GM12878 (cell line): ENCODE measurements at regions not wholly inside any gene's neighbourhood (a gene's known extent, or its start where the extent isn't known, plus 50 kb on each side); places are given as distances from the start of the nearest gene placed in this dataset.

ENCODE experiments used
- ATAC-seq: fragments of 200-7000 bp; cut with Tn5 transposase; 3 replicates; pipeline ENCODE4 v1.9.1; 2020; ENCODE audit warnings: mild to moderate bottlenecking, moderate library complexity
- BruUV-seq: library from RNA; stranded (reverse); fragments of 400-500 nt; replicated peaks from 2 replicates; lab custom pipeline; 2021; lab: Mats Ljungman, UMichigan
- CTCF ChIA-PET: fragments of 300-600 bp; sonication (Branson Sonifier 250); formaldehyde crosslinking; extraction: SDS; loops from one replicate; lab custom pipeline; 2021; ENCODE audit warnings: inconsistent platforms; lab: Yijun Ruan, JAX
- POLR2A ChIA-PET: fragments of 350-600 bp; formaldehyde crosslinking; extraction: SDS; loops from one replicate; lab custom pipeline; 2021; ENCODE audit warnings: inconsistent platforms; lab: Charles Lee
- RAD21 ChIA-PET: fragments of 300-600 bp; sonication (Branson Sonifier 250); formaldehyde crosslinking; loops from one replicate; lab custom pipeline; 2023; ENCODE audit warnings: antibody characterized with exemption; ENCODE audit not compliant: unreplicated experiment; lab: Charles Lee
- SMC1A ChIA-PET: fragments of 300-600 bp; sonication (Branson Sonifier 250); formaldehyde crosslinking; loops from one replicate; lab custom pipeline; 2023; ENCODE audit not compliant: unreplicated experiment, uncharacterized antibody; lab: Charles Lee
- DNase-seq: peaks from one replicate; pipeline ENCODE4 v3.0.0-alpha.2; 2011; ENCODE audit warnings: low read depth, low spot score
- FAIRE-seq: peaks from 3 replicates; lab custom pipeline; 2011; peaks lifted over from hg19 to GRCh38; lab: Jason Lieb, UNC
- H2AFZ ChIP-seq: 2 replicates; pipeline ENCODE4 v1.6.0; 2011; ENCODE audit warnings: low read depth, low read length, control low read depth; ENCODE audit not compliant: control insufficient read depth
- H3K27ac ChIP-seq: 2 replicates; pipeline ENCODE4 v1.5.1; 2011; ENCODE audit warnings: control low read depth; ENCODE audit not compliant: control insufficient read depth, insufficient read depth
- H3K27me3 ChIP-seq, 2 experiments: replicated peaks in 1 of 2; 2 replicates each; pipeline versions ENCODE4 v1.6.0 to v1.6.1; 2011; ENCODE audit warnings: low read length in 1 of 2; ENCODE audit not compliant: control insufficient read depth in 2 of 2, insufficient read depth in 2 of 2
- H3K36me3 ChIP-seq, 2 experiments: 2 replicates each; pipeline ENCODE4 v1.5.1; 2011; ENCODE audit warnings: low read length in 1 of 2; ENCODE audit not compliant: control insufficient read depth in 2 of 2, insufficient read depth in 2 of 2
- H3K4me1 ChIP-seq: 2 replicates; pipeline ENCODE4 v1.6.1; 2011; ENCODE audit warnings: mild to moderate bottlenecking, low read length, moderate library complexity, mixed read lengths; ENCODE audit not compliant: control insufficient read depth, insufficient read depth
- H3K4me2 ChIP-seq: 2 replicates; pipeline ENCODE4 v1.6.0; 2011; ENCODE audit warnings: control low read depth; ENCODE audit not compliant: control insufficient read depth, insufficient read depth
- H3K4me3 ChIP-seq: fragments of 200-600 bp; sonication (generic); 2 replicates; pipeline ENCODE4 v1.5.1; 2016
- H3K79me2 ChIP-seq: 2 replicates; pipeline ENCODE4 v1.6.0; 2011; ENCODE audit warnings: low read length; ENCODE audit not compliant: control insufficient read depth, insufficient read depth
- H3K9ac ChIP-seq: 2 replicates; pipeline ENCODE4 v1.8.0; 2011; ENCODE audit warnings: low read length, control low read depth, mixed read lengths; ENCODE audit not compliant: control insufficient read depth, insufficient read depth
- H3K9me3 ChIP-seq: replicated peaks from 3 replicates; pipeline ENCODE4 v1.5.1; 2011; ENCODE audit warnings: mild to moderate bottlenecking, low read length; ENCODE audit not compliant: control insufficient read depth, insufficient read depth
- H4K20me1 ChIP-seq: 2 replicates; pipeline ENCODE4 v1.6.0; 2011; ENCODE audit not compliant: control insufficient read depth, insufficient read depth
- EZH2 ChIP-seq: IDR thresholded peaks from 2 replicates; pipeline ENCODE4 v1.6.1; 2012; ENCODE audit warnings: low read depth, mild to moderate bottlenecking, control low read depth, inconsistent platforms, low read length, borderline replicate concordance; ENCODE audit not compliant: control insufficient read depth
- KDM1A ChIP-seq: fragments of 200-600 bp; sonication (generic); IDR thresholded peaks from 2 replicates; pipeline ENCODE4 v1.6.1; 2016; ENCODE audit warnings: borderline replicate concordance
- MEF2B ChIP-seq: fragments of 450-650 bp; IDR thresholded peaks from 2 replicates; pipeline ENCODE4 v1.6.1; 2018; ENCODE audit warnings: mild to moderate bottlenecking, moderate library complexity; ENCODE audit not compliant: partially characterized antibody, poor library complexity, severe bottlenecking
- MTA3 ChIP-seq: IDR thresholded peaks from 2 replicates; pipeline ENCODE4 v1.6.1; 2012; ENCODE audit warnings: low read length, inconsistent platforms, borderline replicate concordance
- MYC ChIP-seq: IDR thresholded peaks from 2 replicates; pipeline ENCODE4 v1.6.1; 2011; ENCODE audit warnings: mild to moderate bottlenecking, low read length, moderate library complexity, inconsistent platforms; ENCODE audit not compliant: insufficient read depth, insufficient replicate concordance, insufficient read length, severe bottlenecking
- NFIC ChIP-seq: IDR thresholded peaks from 2 replicates; pipeline ENCODE4 v1.6.1; 2012; ENCODE audit warnings: low read depth, mild to moderate bottlenecking, inconsistent platforms, low read length, moderate library complexity
- PAX5 ChIP-seq: IDR thresholded peaks from 2 replicates; pipeline ENCODE4 v1.6.1; 2011; ENCODE audit warnings: low read depth, low read length, borderline replicate concordance
- SREBF2 ChIP-seq: IDR thresholded peaks from 2 replicates; pipeline ENCODE4 v1.6.1; 2012; ENCODE audit warnings: mild to moderate bottlenecking, low read length
- TCF3 ChIP-seq: IDR thresholded peaks from 2 replicates; pipeline ENCODE4 v1.6.1; 2012; ENCODE audit warnings: low read depth, mild to moderate bottlenecking, low read length, borderline replicate concordance; ENCODE audit not compliant: insufficient read depth
- ZNF592 ChIP-seq: fragments of 450-650 bp; IDR thresholded peaks from 2 replicates; pipeline ENCODE4 v1.6.1; 2017; ENCODE audit warnings: mild to moderate bottlenecking, moderate library complexity
- ZNF687 ChIP-seq: fragments of 450-650 bp; IDR thresholded peaks from 2 replicates; pipeline ENCODE4 v1.6.1; 2017; ENCODE audit warnings: mild to moderate bottlenecking, moderate library complexity
- WGBS: methylation state at CpG from one replicate; pipeline ENCODE4 v1.1.6; 2016; ENCODE audit warnings: low lambda C conversion rate; ENCODE audit not compliant: insufficient replicate concordance, insufficient coverage; ENCODE audit errors: missing lambda C conversion rate; 5-methylcytosine and 5-hydroxymethylcytosine counted together
- in situ Hi-C: fragments of 300-500 bp; cut with MboI; formaldehyde crosslinking; loops from 9 replicates; pipeline ENCODE4 v1.14.3; 2018; ENCODE audit warnings: mixed read lengths
- intact Hi-C: fragments of 100-400 bp; cut with micrococcal nuclease; formaldehyde crosslinking; loops from one replicate; pipeline ENCODE4 v1.14.2; 2022; ENCODE audit not compliant: unreplicated experiment
- TF ChIP-seq, protein P1 (sequence below): fragments of 450-650 bp; IDR thresholded peaks from 2 replicates; pipeline ENCODE4 v1.6.1; 2017; ENCODE audit warnings: mild to moderate bottlenecking

GRCh38 chr5:175216991-175217390, 227.0 kb downstream of the DRD1 start (continued):
- TF ChIP-seq ZNF687 (no peak), PAX5 (no peak), KDM1A (no peak), TCF3 (no peak), MEF2B (no peak), NFIC (no peak)

DNA sequence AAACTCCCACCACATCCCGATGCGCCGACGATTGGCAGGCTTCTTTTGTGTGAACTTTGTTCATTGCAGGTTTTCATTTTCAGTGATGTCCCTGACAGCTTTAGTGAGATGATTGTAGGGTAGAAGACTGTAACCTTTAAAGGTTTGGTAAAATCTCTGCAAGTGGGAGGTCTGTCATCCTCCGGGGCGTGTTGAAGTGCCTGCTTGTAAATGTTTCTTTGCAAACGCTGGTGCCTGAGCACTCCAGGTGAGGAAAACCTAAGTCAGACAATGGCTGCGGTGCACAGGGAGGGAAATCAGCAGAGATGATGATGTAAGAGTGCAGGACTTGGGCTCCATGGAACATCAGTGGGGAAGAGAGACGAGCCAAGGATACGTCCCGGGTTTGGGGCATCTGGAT, 228.1 kb downstream of the DRD1 start:
- no peaks in the 10 kb centered on the region for H4K20me1 ChIP-seq
- RAD21 ChIA-PET: no interaction called here
- POLR2A ChIA-PET: no interaction called here
- FAIRE-seq (no peak), ATAC-seq (no peak), DNase-seq (no peak)
- no peak for TF ChIP-seq EZH2
- TF ChIP-seq MYC: no peak
- TF ChIP-seq, protein P1, sequence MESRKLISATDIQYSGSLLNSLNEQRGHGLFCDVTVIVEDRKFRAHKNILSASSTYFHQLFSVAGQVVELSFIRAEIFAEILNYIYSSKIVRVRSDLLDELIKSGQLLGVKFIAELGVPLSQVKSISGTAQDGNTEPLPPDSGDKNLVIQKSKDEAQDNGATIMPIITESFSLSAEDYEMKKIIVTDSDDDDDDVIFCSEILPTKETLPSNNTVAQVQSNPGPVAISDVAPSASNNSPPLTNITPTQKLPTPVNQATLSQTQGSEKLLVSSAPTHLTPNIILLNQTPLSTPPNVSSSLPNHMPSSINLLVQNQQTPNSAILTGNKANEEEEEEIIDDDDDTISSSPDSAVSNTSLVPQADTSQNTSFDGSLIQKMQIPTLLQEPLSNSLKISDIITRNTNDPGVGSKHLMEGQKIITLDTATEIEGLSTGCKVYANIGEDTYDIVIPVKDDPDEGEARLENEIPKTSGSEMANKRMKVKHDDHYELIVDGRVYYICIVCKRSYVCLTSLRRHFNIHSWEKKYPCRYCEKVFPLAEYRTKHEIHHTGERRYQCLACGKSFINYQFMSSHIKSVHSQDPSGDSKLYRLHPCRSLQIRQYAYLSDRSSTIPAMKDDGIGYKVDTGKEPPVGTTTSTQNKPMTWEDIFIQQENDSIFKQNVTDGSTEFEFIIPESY: no peak
- no peak for TF ChIP-seq SREBF2
- no peak for TF ChIP-seq MTA3
- no peak for TF ChIP-seq ZNF592
- no peaks in the 10 kb centered on the region for H3K79me2 ChIP-seq
- no peaks in the 10 kb centered on the region for H3K36me3 ChIP-seq
- no peak overlapping the region for H3K4me3 ChIP-seq
- no peak overlapping the region for H3K9ac ChIP-seq
- H3K27ac ChIP-seq: no peak overlapping the region
- 37% methylated on average over 11 of the region's 11 CpGs for WGBS
- no peaks in the 10 kb centered on the region for H3K9me3 ChIP-seq
- H3K4me1 ChIP-seq: no peaks in the 10 kb centered on the region
- SMC1A ChIA-PET: no interaction called here
- H2AFZ ChIP-seq: no peak overlapping the region
- H3K27me3 ChIP-seq: no peaks in the 10 kb centered on the region
- no peak overlapping the region for H3K4me2 ChIP-seq
- in situ Hi-C loops (no loop called here), intact Hi-C loops (no loop called here)
- CTCF ChIA-PET: no interaction called here
- no TSS peak for BruUV-seq
